PC-9 (cell line): ENCODE measurements at regions not wholly inside any gene's neighbourhood (a gene's known extent, or its start where the extent isn't known, plus 50 kb on each side); places are given as distances from the start of the nearest gene placed in this dataset.

Source experiments
- BruUV-seq: library from RNA; stranded (reverse); fragments of 400-500 nt; replicated peaks from 2 replicates; lab custom pipeline; 2021; lab: Mats Ljungman, UMichigan
- CTCF ChIA-PET: fragments of 300-600 bp; sonication (Branson Sonifier 250); formaldehyde crosslinking; loops from one replicate; lab custom pipeline; 2022; ENCODE audit warnings: antibody characterized with exemption; lab: Charles Lee
- POLR2A ChIA-PET: fragments of 300-600 bp; sonication (Branson Sonifier 250); formaldehyde crosslinking; loops from one replicate; lab custom pipeline; 2022; ENCODE audit warnings: antibody characterized with exemption; ENCODE audit not compliant: unreplicated experiment; lab: Charles Lee
- DNase-seq, 2 experiments: peaks; one replicate each; pipeline versions ENCODE4 v3.0.0 to v3.0.0-alpha.2; 2015 to 2022; ENCODE audit warnings: mixed read lengths in 1 of 2
- H2AFZ ChIP-seq: fragments of 200-600 bp; sonication (generic); 2 replicates; pipeline ENCODE4 v1.8.1; 2017; ENCODE audit warnings: antibody characterized with exemption
- H3F3A ChIP-seq: fragments of 200-600 bp; sonication (generic); 2 replicates; pipeline ENCODE4 v1.8.1; 2017; ENCODE audit warnings: antibody characterized with exemption, mild to moderate bottlenecking, low read depth; ENCODE audit not compliant: insufficient read depth
- H3K27ac ChIP-seq: fragments of 200-600 bp; sonication (generic); 2 replicates; pipeline ENCODE4 v1.6.1; 2016; ENCODE audit warnings: mixed run types
- H3K27me3 ChIP-seq: fragments of 200-600 bp; sonication (generic); 2 replicates; pipeline ENCODE4 v1.6.1; 2016; ENCODE audit warnings: low read depth, mixed run types; ENCODE audit not compliant: insufficient read depth
- H3K36me3 ChIP-seq: fragments of 200-600 bp; sonication (generic); 2 replicates; pipeline ENCODE4 v1.6.1; 2016; ENCODE audit warnings: low read depth, mixed run types
- H3K4me1 ChIP-seq: fragments of 200-600 bp; sonication (generic); replicated peaks from 2 replicates; pipeline ENCODE4 v1.6.1; 2016; ENCODE audit warnings: mixed run types; ENCODE audit not compliant: insufficient read depth
- H3K4me2 ChIP-seq: fragments of 200-600 bp; sonication (generic); 2 replicates; pipeline ENCODE4 v1.6.1; 2017; ENCODE audit warnings: mixed run types
- H3K4me3 ChIP-seq: fragments of 200-600 bp; sonication (generic); 2 replicates; pipeline ENCODE4 v1.6.1; 2016; ENCODE audit warnings: mixed run types
- H3K79me2 ChIP-seq: fragments of 200-600 bp; sonication (generic); 2 replicates; pipeline ENCODE4 v1.6.1; 2017; ENCODE audit warnings: low read depth, mixed run types
- H3K9me2 ChIP-seq: fragments of 200-600 bp; sonication (generic); 2 replicates; pipeline ENCODE4 v1.8.1; 2017; ENCODE audit warnings: mild to moderate bottlenecking; ENCODE audit not compliant: insufficient read depth
- H3K9me3 ChIP-seq: fragments of 200-600 bp; sonication (generic); 2 replicates; pipeline ENCODE4 v1.8.1; 2016; ENCODE audit warnings: low read depth; ENCODE audit not compliant: insufficient read depth
- H4K20me1 ChIP-seq: fragments of 200-600 bp; sonication (generic); 2 replicates; pipeline ENCODE4 v1.8.1; 2017; ENCODE audit not compliant: insufficient read depth
- EZH2 ChIP-seq: fragments of 200-600 bp; sonication (generic); IDR thresholded peaks from 2 replicates; pipeline ENCODE4 v1.8.0; 2017; ENCODE audit warnings: antibody characterized with exemption, low read depth
- intact Hi-C: fragments of 100-400 bp; cut with micrococcal nuclease; formaldehyde crosslinking; loops from one replicate; pipeline ENCODE4 v1.10.0; 2022; ENCODE audit not compliant: unreplicated experiment
- TF ChIP-seq, protein P1 (sequence below): fragments of 200-600 bp; sonication (generic); conservative IDR thresholded peaks from 2 replicates; pipeline ENCODE4 v1.6.1; 2017; ENCODE audit warnings: mixed run types, antibody characterized with exemption, mild to moderate bottlenecking, moderate library complexity

DNA sequence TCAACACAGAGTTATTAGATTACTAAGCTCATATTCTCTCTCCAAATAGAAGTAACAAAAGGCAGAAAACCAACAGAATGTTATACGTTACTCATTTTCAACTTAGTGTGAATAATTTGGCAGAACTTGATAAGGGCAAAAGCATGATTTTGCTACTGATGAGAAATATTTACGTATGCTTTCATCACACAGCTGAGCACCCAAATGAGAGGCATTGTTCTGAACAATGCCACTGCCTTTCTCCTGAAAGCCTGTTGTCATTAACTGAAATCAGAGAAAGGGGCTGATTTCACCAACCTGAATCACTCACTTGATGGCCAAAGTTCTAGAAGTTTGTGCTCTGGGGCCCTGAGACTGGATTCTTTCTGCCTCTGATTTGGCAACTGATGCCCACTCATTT, 367.5 kb upstream of the PTGER4 start:
- Histone ChIP-seq H3K4me3 (no peak overlapping the region), H3K9me3 (0 out of 2 replicates have a peak, but pooled peaks cover 3% of the 10 kb centered on the region), H3K9me2 (no peaks in the 10 kb centered on the region), H3K27me3 (no peaks in the 10 kb centered on the region), H4K20me1 (no peaks in the 10 kb centered on the region), H3F3A (no peaks in the 10 kb centered on the region), H3K4me1 (no peaks in the 10 kb centered on the region), H2AFZ (0 out of 2 replicates have a peak overlapping the region, but pooled peaks have one; percentile 15), H3K4me2 (no peak overlapping the region), H3K36me3 (no peaks in the 10 kb centered on the region), H3K27ac (no peak overlapping the region), H3K79me2 (no peaks in the 10 kb centered on the region)
- POLR2A ChIA-PET: no interaction called here
- intact Hi-C loops: no loop called here
- DNase-seq: no peak
- CTCF ChIA-PET: no interaction called here
- TF ChIP-seq, protein P1, sequence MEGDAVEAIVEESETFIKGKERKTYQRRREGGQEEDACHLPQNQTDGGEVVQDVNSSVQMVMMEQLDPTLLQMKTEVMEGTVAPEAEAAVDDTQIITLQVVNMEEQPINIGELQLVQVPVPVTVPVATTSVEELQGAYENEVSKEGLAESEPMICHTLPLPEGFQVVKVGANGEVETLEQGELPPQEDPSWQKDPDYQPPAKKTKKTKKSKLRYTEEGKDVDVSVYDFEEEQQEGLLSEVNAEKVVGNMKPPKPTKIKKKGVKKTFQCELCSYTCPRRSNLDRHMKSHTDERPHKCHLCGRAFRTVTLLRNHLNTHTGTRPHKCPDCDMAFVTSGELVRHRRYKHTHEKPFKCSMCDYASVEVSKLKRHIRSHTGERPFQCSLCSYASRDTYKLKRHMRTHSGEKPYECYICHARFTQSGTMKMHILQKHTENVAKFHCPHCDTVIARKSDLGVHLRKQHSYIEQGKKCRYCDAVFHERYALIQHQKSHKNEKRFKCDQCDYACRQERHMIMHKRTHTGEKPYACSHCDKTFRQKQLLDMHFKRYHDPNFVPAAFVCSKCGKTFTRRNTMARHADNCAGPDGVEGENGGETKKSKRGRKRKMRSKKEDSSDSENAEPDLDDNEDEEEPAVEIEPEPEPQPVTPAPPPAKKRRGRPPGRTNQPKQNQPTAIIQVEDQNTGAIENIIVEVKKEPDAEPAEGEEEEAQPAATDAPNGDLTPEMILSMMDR: no peak
- no peak for TF ChIP-seq EZH2
- BruUV-seq: no TSS peak

DNA sequence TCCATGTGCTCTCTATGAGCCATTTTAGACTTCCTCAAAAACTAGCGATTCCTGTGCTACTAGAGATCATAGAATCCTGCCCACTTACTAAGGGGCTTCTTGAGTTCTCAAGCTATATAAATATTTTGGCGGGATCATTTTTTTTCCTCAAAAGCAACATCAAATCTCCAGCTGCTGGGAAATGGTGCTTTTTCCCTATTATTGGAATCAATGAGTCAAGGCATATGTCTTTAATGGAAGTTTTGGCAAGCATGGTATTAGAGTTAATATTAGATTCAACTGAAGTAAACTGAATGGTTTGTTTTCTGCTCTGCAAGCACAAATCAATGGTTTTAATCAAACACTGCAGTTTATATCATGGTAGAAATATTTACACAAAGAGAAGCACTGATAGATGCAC, 369.9 kb upstream of the PTGER4 start:
- H3K36me3 ChIP-seq: no peaks in the 10 kb centered on the region
- no peaks in the 10 kb centered on the region for H3F3A ChIP-seq
- no peak for DNase-seq
- H4K20me1 ChIP-seq: no peaks in the 10 kb centered on the region
- H3K4me1 ChIP-seq: no peaks in the 10 kb centered on the region
- no peak overlapping the region for H3K27ac ChIP-seq
- H3K9me2 ChIP-seq: no peaks in the 10 kb centered on the region
- 0 out of 2 replicates have a peak, but pooled peaks cover 3% of the 10 kb centered on the region for H3K9me3 ChIP-seq
- intact Hi-C loops: no loop called here
- H2AFZ ChIP-seq: no peak overlapping the region
- no peak overlapping the region for H3K4me3 ChIP-seq
- CTCF ChIA-PET: no interaction called here
- POLR2A ChIA-PET: no interaction called here
- no TSS peak for BruUV-seq
- no peak for TF ChIP-seq EZH2
- no peaks in the 10 kb centered on the region for H3K27me3 ChIP-seq
- H3K4me2 ChIP-seq: no peak overlapping the region
- H3K79me2 ChIP-seq: no peaks in the 10 kb centered on the region

DNA sequence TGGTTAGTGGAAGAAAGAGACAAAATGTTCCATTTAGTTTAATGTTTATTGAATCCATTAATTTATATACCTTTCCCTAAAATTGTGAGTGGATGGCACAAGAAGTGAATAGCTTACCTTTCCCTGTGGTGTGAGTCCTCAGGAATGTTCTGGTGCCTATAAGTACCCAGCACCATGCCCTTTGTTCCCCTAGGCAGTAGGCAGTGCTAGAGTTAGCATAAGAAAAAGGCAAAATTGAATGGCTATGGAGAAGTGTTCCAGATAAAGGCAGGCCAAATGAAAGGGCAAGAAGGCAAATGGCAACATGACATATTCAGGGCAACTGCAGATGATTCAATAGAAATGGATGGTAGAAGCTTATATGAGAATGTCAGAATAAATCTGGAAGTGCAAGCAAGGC, 370.8 kb upstream of the PTGER4 start:
- H3K4me2 ChIP-seq: no peak overlapping the region
- no peak for TF ChIP-seq EZH2
- TF ChIP-seq, protein P1: no peak
- H3K4me1 ChIP-seq: no peaks in the 10 kb centered on the region
- no peaks in the 10 kb centered on the region for H3K9me2 ChIP-seq
- no peaks in the 10 kb centered on the region for H3K79me2 ChIP-seq
- no peak overlapping the region for H2AFZ ChIP-seq
- DNase-seq: no peak
- BruUV-seq: no TSS peak
- no peak overlapping the region for H3K4me3 ChIP-seq
- intact Hi-C loops: no loop called here
- no peaks in the 10 kb centered on the region for H4K20me1 ChIP-seq
- H3K9me3 ChIP-seq: 0 out of 2 replicates have a peak, but pooled peaks cover under 1% of the 10 kb centered on the region
- ChIA-PET CTCF (no interaction called here), POLR2A (no interaction called here)
- H3K27ac ChIP-seq: no peak overlapping the region
- H3F3A ChIP-seq: no peaks in the 10 kb centered on the region
- H3K27me3 ChIP-seq: no peaks in the 10 kb centered on the region
- no peaks in the 10 kb centered on the region for H3K36me3 ChIP-seq

DNA sequence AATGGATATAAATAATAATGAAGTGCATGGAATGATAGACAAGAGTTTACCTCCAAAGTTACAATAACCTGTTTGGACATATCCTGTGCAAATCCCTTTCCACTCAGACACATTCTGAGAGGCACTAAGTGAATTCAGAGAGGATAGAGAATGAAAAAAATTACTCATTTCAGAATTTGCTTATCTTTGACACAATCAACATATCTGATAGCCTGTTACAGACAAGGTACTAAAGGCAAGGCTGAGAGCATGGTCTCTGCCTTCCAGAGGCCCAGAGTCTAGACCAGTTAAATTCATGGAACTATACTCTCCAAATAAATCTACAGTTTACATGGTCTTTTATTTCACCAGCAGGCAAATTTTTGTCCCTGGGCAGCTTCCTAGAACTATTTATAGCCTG, 371.8 kb upstream of the PTGER4 start:
- H3K4me1 ChIP-seq: no peaks in the 10 kb centered on the region
- H3K27ac ChIP-seq: no peak overlapping the region
- no peaks in the 10 kb centered on the region for H3K9me3 ChIP-seq
- no peak overlapping the region for H3K4me3 ChIP-seq
- no peaks in the 10 kb centered on the region; the same call in 1 of the 2 replicates for H3K9me2 ChIP-seq
- H3K27me3 ChIP-seq: no peaks in the 10 kb centered on the region
- H3K79me2 ChIP-seq: no peaks in the 10 kb centered on the region
- DNase-seq: no peak
- H3F3A ChIP-seq: no peaks in the 10 kb centered on the region
- BruUV-seq: no TSS peak
- H3K36me3 ChIP-seq: no peaks in the 10 kb centered on the region
- H2AFZ ChIP-seq: no peak overlapping the region; the same call in 1 of the 2 replicates
- ChIA-PET POLR2A (no interaction called here), CTCF (no interaction called here)
- TF ChIP-seq EZH2: no peak
- TF ChIP-seq, protein P1: no peak
- H3K4me2 ChIP-seq: no peak overlapping the region
- no peaks in the 10 kb centered on the region for H4K20me1 ChIP-seq
- intact Hi-C loops: no loop called here
